ENCODE measurements at regions not wholly inside any gene's neighbourhood (a gene's known extent, or its start where the extent isn't known, plus 50 kb on each side); places are given as distances from the start of the nearest gene placed in this dataset.

GRCh38 chr18:51323961-51324360, 126.5 kb upstream of the MEX3C start:
- no peaks in the 10 kb centered on the region for H3K27me3 ChIP-seq (ENCODE audit: control insufficient read depth, insufficient read depth, low read length, poor library complexity, severe bottlenecking)
- no peak overlapping the region for H3K4me3 ChIP-seq (ENCODE audit: insufficient read depth, low read depth, low read length)
- 94 to 95% methylated on average over 4 of the region's 4 CpGs for WGBS, 2 experiments

GRCh38 chr18:51330148-51330547, 132.7 kb upstream of the MEX3C start:
- Histone ChIP-seq H3K27me3 (ENCODE audit: control insufficient read depth, insufficient read depth, low read length, poor library complexity, severe bottlenecking) (no peaks in the 10 kb centered on the region), H3K4me1 (ENCODE audit: control insufficient read depth, insufficient read depth, low read length) (no peaks in the 10 kb centered on the region), H3K4me3 (ENCODE audit: insufficient read depth, low read depth, low read length) (no peak overlapping the region), H3K36me3 (ENCODE audit: control insufficient read depth, insufficient read depth, low read length) (no peaks in the 10 kb centered on the region), H3K27ac (ENCODE audit: insufficient read depth, low read depth, low read length, poor library complexity, severe bottlenecking) (no peak overlapping the region), H3K9me3 (ENCODE audit: control insufficient read depth, low read length) (no peaks in the 10 kb centered on the region)
- 60 to 83% methylated on average over 2 to 4 of the region's 4 CpGs for WGBS, 2 experiments

More at GRCh38 chr18:51323961-51324360, 126.5 kb upstream of the MEX3C start:
- H3K4me1 ChIP-seq (ENCODE audit: control insufficient read depth, insufficient read depth, low read length) = peaks cover 7% of the 10 kb centered on the region
- no peaks in the 10 kb centered on the region for H3K36me3 ChIP-seq (ENCODE audit: control insufficient read depth, insufficient read depth, low read length)
- no peaks in the 10 kb centered on the region for H3K9me3 ChIP-seq (ENCODE audit: control insufficient read depth, low read length)
- H3K27ac ChIP-seq (ENCODE audit: insufficient read depth, low read depth, low read length, poor library complexity, severe bottlenecking) = no peak overlapping the region

GRCh38 chr18:51330739-51331138, 133.3 kb upstream of the MEX3C start:
- H3K4me3 ChIP-seq (ENCODE audit: insufficient read depth, low read depth, low read length) = no peak overlapping the region

GRCh38 chr18:51337406-51337805, 139.9 kb upstream of the MEX3C start:
- 87 to 96% methylated on average over 1 to 2 of the region's 2 CpGs for WGBS, 2 experiments
- Histone ChIP-seq H3K9me3 (ENCODE audit: control insufficient read depth, low read length) (no peaks in the 10 kb centered on the region), H3K36me3 (ENCODE audit: control insufficient read depth, insufficient read depth, low read length) (no peaks in the 10 kb centered on the region), H3K4me3 (ENCODE audit: insufficient read depth, low read depth, low read length) (no peak overlapping the region), H3K27ac (ENCODE audit: insufficient read depth, low read depth, low read length, poor library complexity, severe bottlenecking) (no peak overlapping the region), H3K27me3 (ENCODE audit: control insufficient read depth, insufficient read depth, low read length, poor library complexity, severe bottlenecking) (no peaks in the 10 kb centered on the region), H3K4me1 (ENCODE audit: control insufficient read depth, insufficient read depth, low read length) (no peaks in the 10 kb centered on the region)

More at GRCh38 chr18:51330739-51331138, 133.3 kb upstream of the MEX3C start:
- H3K27me3 ChIP-seq (ENCODE audit: control insufficient read depth, insufficient read depth, low read length, poor library complexity, severe bottlenecking) = no peaks in the 10 kb centered on the region
- no peaks in the 10 kb centered on the region for H3K9me3 ChIP-seq (ENCODE audit: control insufficient read depth, low read length)
- WGBS, 2 experiments = 92 to 93% methylated on average over 5 of the region's 5 CpGs
- H3K36me3 ChIP-seq (ENCODE audit: control insufficient read depth, insufficient read depth, low read length) = no peaks in the 10 kb centered on the region
- no peak overlapping the region for H3K27ac ChIP-seq (ENCODE audit: insufficient read depth, low read depth, low read length, poor library complexity, severe bottlenecking)
- no peaks in the 10 kb centered on the region for H3K4me1 ChIP-seq (ENCODE audit: control insufficient read depth, insufficient read depth, low read length)

DNA sequence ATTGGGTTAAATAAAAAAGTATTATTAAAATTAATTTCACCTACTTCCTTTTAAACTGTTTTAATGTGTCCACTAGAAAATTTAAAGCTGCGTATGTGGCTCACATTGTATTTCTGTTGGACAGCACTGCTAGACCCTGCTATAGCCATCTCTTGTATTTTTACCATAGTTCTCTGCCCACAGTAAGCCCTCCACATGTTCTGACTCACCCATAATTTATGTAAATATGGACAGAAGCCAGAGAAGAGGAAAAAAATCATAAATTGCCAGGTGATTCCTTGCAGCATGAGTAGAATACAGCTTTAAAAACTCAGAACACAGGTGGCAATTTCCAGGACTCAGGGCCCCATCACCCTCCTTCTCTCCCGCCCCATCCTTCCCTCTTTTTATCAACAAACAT, 142.4 kb upstream of the MEX3C start:
- no peaks in the 10 kb centered on the region for H3K9me3 ChIP-seq (ENCODE audit: control insufficient read depth, low read length)
- H3K27ac ChIP-seq (ENCODE audit: insufficient read depth, low read depth, low read length, poor library complexity, severe bottlenecking) = no peak overlapping the region
- no peaks in the 10 kb centered on the region for H3K4me1 ChIP-seq (ENCODE audit: control insufficient read depth, insufficient read depth, low read length)
- 93% methylated on average over 2 of the region's 2 CpGs for WGBS, 2 experiments
- no peaks in the 10 kb centered on the region for H3K36me3 ChIP-seq (ENCODE audit: control insufficient read depth, insufficient read depth, low read length)
- H3K27me3 ChIP-seq (ENCODE audit: control insufficient read depth, insufficient read depth, low read length, poor library complexity, severe bottlenecking) = no peaks in the 10 kb centered on the region
- H3K4me3 ChIP-seq (ENCODE audit: insufficient read depth, low read depth, low read length) = no peak overlapping the region

GRCh38 chr18:51340332-51340731, 142.9 kb upstream of the MEX3C start:
- H3K4me3 ChIP-seq (ENCODE audit: insufficient read depth, low read depth, low read length) = no peak overlapping the region
- no peaks in the 10 kb centered on the region for H3K9me3 ChIP-seq (ENCODE audit: control insufficient read depth, low read length)
- no peaks in the 10 kb centered on the region for H3K4me1 ChIP-seq (ENCODE audit: control insufficient read depth, insufficient read depth, low read length)
- WGBS, 2 experiments = 96 to 100% methylated on average over 1 of the region's 1 CpG
- H3K27ac ChIP-seq (ENCODE audit: insufficient read depth, low read depth, low read length, poor library complexity, severe bottlenecking) = no peak overlapping the region
- H3K36me3 ChIP-seq (ENCODE audit: control insufficient read depth, insufficient read depth, low read length) = no peaks in the 10 kb centered on the region
- no peaks in the 10 kb centered on the region for H3K27me3 ChIP-seq (ENCODE audit: control insufficient read depth, insufficient read depth, low read length, poor library complexity, severe bottlenecking)

DNA sequence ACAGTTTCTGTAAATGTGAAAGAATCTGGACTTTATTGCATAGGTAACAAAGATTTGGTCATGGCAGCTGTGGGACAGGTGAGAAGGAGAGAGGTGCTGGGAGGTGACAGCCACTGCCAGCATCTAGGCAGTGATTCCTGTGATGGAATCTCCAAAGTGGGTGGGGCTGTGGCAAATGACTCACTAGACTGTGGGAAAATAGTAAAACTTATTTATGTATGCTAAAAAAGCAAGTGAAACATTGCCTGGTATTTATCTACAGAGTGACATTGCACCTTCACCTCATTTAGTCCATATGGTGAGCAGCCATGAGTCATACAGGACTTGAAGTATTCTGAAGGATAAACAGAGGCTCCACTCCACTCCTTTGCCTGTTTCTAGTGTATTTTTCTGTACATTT, 145.3 kb upstream of the MEX3C start:
- Histone ChIP-seq H3K27ac (ENCODE audit: insufficient read depth, low read depth, low read length, poor library complexity, severe bottlenecking) (no peak overlapping the region), H3K9me3 (ENCODE audit: control insufficient read depth, low read length) (no peaks in the 10 kb centered on the region), H3K27me3 (ENCODE audit: control insufficient read depth, insufficient read depth, low read length, poor library complexity, severe bottlenecking) (no peaks in the 10 kb centered on the region), H3K36me3 (ENCODE audit: control insufficient read depth, insufficient read depth, low read length) (no peaks in the 10 kb centered on the region), H3K4me1 (ENCODE audit: control insufficient read depth, insufficient read depth, low read length) (no peaks in the 10 kb centered on the region), H3K4me3 (ENCODE audit: insufficient read depth, low read depth, low read length) (no peak overlapping the region)

DNA sequence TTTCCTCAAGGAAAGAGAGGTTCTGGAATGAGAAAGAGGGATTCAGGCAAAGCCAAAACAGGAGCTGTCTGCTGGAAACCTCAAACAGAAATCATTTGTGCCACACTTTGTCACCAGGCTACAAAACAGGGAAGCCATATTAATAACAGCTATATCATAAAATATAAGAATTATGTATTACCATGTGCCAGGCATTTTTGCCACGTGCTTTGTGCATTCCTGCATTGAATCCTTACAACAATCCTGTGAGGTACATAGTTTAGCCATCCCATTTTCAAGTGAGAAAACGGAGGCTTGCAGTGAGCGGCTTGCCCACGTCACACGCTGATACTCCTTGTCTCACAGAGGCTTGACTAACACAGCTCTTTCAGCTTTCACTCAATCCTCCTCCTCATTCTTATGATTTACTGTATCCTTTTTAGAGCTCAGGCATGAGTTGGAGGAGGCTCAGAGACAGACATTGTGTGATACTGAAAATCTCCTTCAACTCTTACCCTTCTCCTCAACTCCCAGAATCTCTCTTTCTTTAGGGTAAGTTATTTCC, 148.4 kb upstream of the MEX3C start:
- H3K27ac ChIP-seq (ENCODE audit: insufficient read depth, low read depth, low read length, poor library complexity, severe bottlenecking) = no peak overlapping the region
- WGBS, 2 experiments = 87 to 91% methylated on average over 5 of the region's 5 CpGs
- no peak overlapping the region for H3K4me3 ChIP-seq (ENCODE audit: insufficient read depth, low read depth, low read length)
- peaks cover 5% of the 10 kb centered on the region for H3K4me1 ChIP-seq (ENCODE audit: control insufficient read depth, insufficient read depth, low read length)
- H3K36me3 ChIP-seq (ENCODE audit: control insufficient read depth, insufficient read depth, low read length) = no peaks in the 10 kb centered on the region
- no peaks in the 10 kb centered on the region for H3K9me3 ChIP-seq (ENCODE audit: control insufficient read depth, low read length)
- no peaks in the 10 kb centered on the region for H3K27me3 ChIP-seq (ENCODE audit: control insufficient read depth, insufficient read depth, low read length, poor library complexity, severe bottlenecking)

DNA sequence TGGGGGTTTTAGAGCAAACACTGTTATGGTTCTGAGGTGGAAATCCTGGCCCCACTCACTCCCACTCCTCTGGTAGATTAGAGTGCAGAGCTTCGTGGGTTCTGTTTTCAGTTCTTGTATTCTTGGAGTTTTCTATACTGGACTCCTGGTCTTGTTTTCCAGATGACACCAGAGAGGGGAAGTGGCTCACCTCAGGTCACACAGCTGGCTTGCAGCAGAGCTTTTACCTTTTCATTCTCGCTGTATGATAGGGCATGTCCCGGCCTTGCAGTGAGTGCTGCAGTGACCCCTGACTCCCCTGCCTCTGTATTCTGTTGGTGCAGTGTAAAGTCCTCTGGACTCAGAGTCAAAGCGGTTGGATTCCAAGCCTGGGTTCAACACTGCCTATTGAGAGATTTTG, 148.9 kb upstream of the MEX3C start:
- Histone ChIP-seq H3K9me3 (ENCODE audit: control insufficient read depth, low read length) (no peaks in the 10 kb centered on the region), H3K27ac (ENCODE audit: insufficient read depth, low read depth, low read length, poor library complexity, severe bottlenecking) (no peak overlapping the region), H3K36me3 (ENCODE audit: control insufficient read depth, insufficient read depth, low read length) (no peaks in the 10 kb centered on the region), H3K27me3 (ENCODE audit: control insufficient read depth, insufficient read depth, low read length, poor library complexity, severe bottlenecking) (no peaks in the 10 kb centered on the region), H3K4me1 (ENCODE audit: control insufficient read depth, insufficient read depth, low read length) (peaks cover 5% of the 10 kb centered on the region), H3K4me3 (ENCODE audit: insufficient read depth, low read depth, low read length) (no peak overlapping the region)
- 87 to 98% methylated on average over 4 of the region's 4 CpGs for WGBS, 2 experiments

DNA sequence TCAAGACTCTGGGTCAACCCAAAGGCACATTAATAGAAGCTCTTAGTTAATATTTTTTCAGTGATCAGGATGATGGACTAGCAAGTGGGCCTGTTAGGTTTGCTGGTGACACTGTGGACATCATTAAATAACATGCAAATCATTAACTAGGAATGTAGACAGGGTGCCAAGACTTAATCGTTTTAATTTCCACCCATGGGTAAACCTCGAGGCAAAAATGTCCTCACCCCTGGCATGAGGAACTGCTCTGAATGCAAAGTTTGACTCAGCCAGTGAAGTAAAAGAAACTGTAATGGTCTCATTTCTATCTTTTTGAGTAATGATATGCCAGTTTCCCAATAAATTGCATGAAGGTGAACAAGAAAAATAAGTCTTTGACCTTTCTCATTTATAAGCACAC, 152.6 kb upstream of the MEX3C start:
- Histone ChIP-seq H3K36me3 (ENCODE audit: control insufficient read depth, insufficient read depth, low read length) (no peaks in the 10 kb centered on the region), H3K4me1 (ENCODE audit: control insufficient read depth, insufficient read depth, low read length) (peaks cover 5% of the 10 kb centered on the region), H3K27me3 (ENCODE audit: control insufficient read depth, insufficient read depth, low read length, poor library complexity, severe bottlenecking) (no peaks in the 10 kb centered on the region), H3K27ac (ENCODE audit: insufficient read depth, low read depth, low read length, poor library complexity, severe bottlenecking) (no peak overlapping the region), H3K4me3 (ENCODE audit: insufficient read depth, low read depth, low read length) (no peak overlapping the region), H3K9me3 (ENCODE audit: control insufficient read depth, low read length) (no peaks in the 10 kb centered on the region)
- 80 to 83% methylated on average over 2 of the region's 2 CpGs for WGBS, 2 experiments

DNA sequence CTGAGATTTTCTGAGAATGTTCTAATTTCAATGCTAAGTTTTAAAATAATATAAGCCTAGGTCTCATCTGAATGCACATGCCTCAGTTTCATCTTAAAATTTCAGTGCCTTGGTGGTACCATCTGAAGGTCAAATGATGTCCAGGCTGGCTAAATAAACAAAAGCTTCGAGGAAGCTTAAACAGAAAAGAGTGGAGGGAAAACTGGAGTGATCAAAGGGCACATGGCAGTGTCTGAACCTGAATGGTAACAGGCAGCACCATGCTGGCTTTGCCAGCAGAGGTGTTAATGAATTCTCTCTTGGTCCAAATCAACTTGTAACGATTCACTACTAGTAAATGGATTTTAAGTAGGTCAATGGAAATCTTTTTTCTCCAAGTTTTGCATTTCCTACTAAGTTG, 158.4 kb upstream of the MEX3C start:
- Histone ChIP-seq H3K4me3 (ENCODE audit: insufficient read depth, low read depth, low read length) (no peak overlapping the region), H3K27ac (ENCODE audit: insufficient read depth, low read depth, low read length, poor library complexity, severe bottlenecking) (no peak overlapping the region), H3K4me1 (ENCODE audit: control insufficient read depth, insufficient read depth, low read length) (no peaks in the 10 kb centered on the region), H3K9me3 (ENCODE audit: control insufficient read depth, low read length) (no peaks in the 10 kb centered on the region), H3K27me3 (ENCODE audit: control insufficient read depth, insufficient read depth, low read length, poor library complexity, severe bottlenecking) (no peaks in the 10 kb centered on the region), H3K36me3 (ENCODE audit: control insufficient read depth, insufficient read depth, low read length) (no peaks in the 10 kb centered on the region)
- 83 to 85% methylated on average over 2 of the region's 2 CpGs for WGBS, 2 experiments

Data from ectodermal cell (in vitro differentiated cells).